HG03060 (cell line): ENCODE measurements at regions not wholly inside any gene's neighbourhood (a gene's known extent, or its start where the extent isn't known, plus 50 kb on each side); places are given as distances from the start of the nearest gene placed in this dataset.

ENCODE experiments used
- ATAC-seq: cut with Tn5 transposase; IDR thresholded peaks from one replicate; pipeline ENCODE4 v1.9.1; 2021; ENCODE audit warnings: low read depth, moderate number of reproducible peaks; ENCODE audit not compliant: unreplicated experiment

- no peak for ATAC-seq
Observed at GRCh38 chr20:42020316-42020715, 402.1 kb upstream of the CHD6 start.

- ATAC-seq = no peak
Observed at GRCh38 chr20:42018979-42019378, 400.8 kb upstream of the CHD6 start.

- no peak for ATAC-seq
Observed at GRCh38 chr20:42010090-42010489, 391.9 kb upstream of the CHD6 start.

GRCh38 chr20:42007251-42007650, 389.1 kb upstream of the CHD6 start:
- ATAC-seq = no peak

- ATAC-seq = no peak
Observed at GRCh38 chr20:42005211-42005610, 387.0 kb upstream of the CHD6 start.

- no peak for ATAC-seq
Observed at GRCh38 chr20:42003380-42003779, 385.2 kb upstream of the CHD6 start.

GRCh38 chr20:41998539-41999341, 380.6 kb upstream of the CHD6 start:
- ATAC-seq = no peak

GRCh38 chr20:41996951-41997350, 378.8 kb upstream of the CHD6 start:
- ATAC-seq = no peak

GRCh38 chr20:41992481-41992880, 374.3 kb upstream of the CHD6 start:
- no peak for ATAC-seq

GRCh38 chr20:41991412-41991811, 373.2 kb upstream of the CHD6 start:
- no peak for ATAC-seq

GRCh38 chr20:41989935-41990635, 371.9 kb upstream of the CHD6 start:
- ATAC-seq = no peak

GRCh38 chr20:41989039-41989679, 371.0 kb upstream of the CHD6 start:
- ATAC-seq = no peak

GRCh38 chr20:41984031-41984430, 365.9 kb upstream of the CHD6 start:
- peak; percentile 67 for ATAC-seq

GRCh38 chr20:41983159-41983558, 365.0 kb upstream of the CHD6 start:
- ATAC-seq = no peak

- ATAC-seq = no peak
Observed at GRCh38 chr20:41981746-41982145, 363.6 kb upstream of the CHD6 start.

- no peak for ATAC-seq
Observed at GRCh38 chr20:41978875-41979274, 360.7 kb upstream of the CHD6 start.

- no peak for ATAC-seq
Observed at GRCh38 chr20:41978246-41978790, 360.1 kb upstream of the CHD6 start.

- no peak for ATAC-seq
Observed at GRCh38 chr20:41969656-41970055, 351.5 kb upstream of the CHD6 start.

GRCh38 chr20:41960166-41960565, 342.0 kb upstream of the CHD6 start:
- no peak for ATAC-seq

- ATAC-seq = no peak
Observed at GRCh38 chr20:41958391-41958790, 340.2 kb upstream of the CHD6 start.

GRCh38 chr20:41956338-41957074, 338.3 kb upstream of the CHD6 start:
- ATAC-seq = no peak
